ENCODE measurements at regions not wholly inside any gene's neighbourhood (a gene's known extent, or its start where the extent isn't known, plus 50 kb on each side); places are given as distances from the start of the nearest gene placed in this dataset.

- no peak for DNase-seq (ENCODE audit: low read depth)
These were observed 259.5 kb downstream of the BRD1 start for GRCh38 chr22:49567899-49568750.

DNA sequence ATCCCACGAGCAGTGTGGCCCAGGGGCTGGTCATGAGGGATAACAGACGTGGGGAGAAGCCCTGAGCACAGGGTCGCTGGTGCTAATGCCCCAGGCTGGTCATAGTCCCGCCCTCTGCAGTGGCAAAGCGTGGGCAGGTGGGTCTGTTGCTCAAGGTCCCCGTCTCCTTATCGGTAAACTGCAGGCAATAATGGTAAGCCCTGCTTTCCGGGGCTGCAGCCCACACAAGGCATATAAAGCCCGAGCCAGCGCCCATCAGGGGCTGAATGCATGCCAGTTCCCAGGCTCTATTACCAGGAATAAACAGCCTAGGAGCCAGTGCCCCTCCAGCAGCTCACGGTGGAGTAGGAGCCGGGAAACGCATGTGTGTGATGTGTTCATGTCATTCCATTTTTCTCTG lies 261.0 kb downstream of the BRD1 start:
- no peak for DNase-seq (ENCODE audit: low read depth)

- DNase-seq (ENCODE audit: low read depth): no peak
These were observed 261.5 kb downstream of the BRD1 start for GRCh38 chr22:49566141-49566541.

- no peak for DNase-seq (ENCODE audit: low read depth)
These were observed 262.2 kb downstream of the BRD1 start for GRCh38 chr22:49565516-49565855.

DNA sequence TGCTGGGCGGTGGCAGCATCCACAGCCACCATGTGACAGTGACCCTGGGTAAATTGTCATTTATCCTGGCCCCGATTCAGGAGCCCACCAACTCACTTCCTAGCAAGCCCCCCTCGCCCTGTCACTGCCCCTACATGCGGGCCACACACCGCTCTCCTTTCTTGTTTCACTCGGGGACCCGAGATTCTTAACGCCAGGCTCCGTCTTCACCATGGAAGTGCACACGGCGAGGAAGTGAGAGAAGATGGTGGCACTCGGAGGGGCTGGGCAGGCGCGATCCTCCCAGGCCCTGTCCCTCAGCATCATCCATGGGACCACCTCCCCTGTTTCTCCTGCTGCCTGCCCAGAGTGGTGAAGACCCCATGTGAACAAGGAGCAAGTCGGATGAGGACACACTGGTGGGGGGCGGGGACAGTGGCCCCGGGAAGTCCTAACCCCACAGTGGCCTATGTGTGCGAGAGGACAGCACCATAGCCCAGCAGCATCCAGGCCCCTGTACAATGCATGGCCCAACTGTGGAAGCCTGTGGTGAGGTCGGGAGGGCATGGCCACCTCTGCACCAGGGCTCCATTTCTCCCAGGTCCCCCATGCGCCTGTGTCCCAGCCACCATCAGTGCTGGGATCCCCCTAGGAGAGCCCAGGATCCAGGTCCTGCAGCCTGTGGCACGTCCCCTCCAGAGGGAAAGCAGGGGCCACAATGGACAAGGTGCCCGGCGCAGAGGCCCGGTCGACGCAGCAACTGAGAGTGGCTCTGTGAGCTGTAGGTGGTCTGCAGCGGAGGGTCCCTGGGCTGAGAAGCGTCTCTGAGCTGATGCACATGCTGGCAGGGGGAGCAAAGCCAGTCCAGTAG lies 262.8 kb downstream of the BRD1 start:
- no peak for DNase-seq (ENCODE audit: low read depth)

DNA sequence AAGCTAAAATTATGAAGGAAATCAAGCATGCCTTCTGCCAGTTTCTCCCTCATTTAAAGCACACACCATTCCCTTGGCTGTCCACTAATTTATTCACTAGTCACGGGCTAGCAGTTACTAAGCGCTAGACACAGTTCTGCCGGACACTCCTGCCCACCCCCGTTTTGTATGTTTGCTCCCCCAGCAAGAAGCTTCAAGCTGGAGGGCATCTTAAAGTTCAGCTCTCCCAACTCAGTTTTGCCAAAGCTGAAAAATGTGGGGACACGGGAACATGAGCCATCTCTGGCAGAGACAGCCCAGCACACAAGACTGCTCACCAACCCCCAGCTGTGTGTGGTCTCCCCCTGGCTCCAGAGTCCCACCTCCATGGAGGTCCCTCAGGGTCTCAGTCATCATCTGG lies 263.6 kb downstream of the BRD1 start:
- no peak for DNase-seq (ENCODE audit: low read depth)

DNA sequence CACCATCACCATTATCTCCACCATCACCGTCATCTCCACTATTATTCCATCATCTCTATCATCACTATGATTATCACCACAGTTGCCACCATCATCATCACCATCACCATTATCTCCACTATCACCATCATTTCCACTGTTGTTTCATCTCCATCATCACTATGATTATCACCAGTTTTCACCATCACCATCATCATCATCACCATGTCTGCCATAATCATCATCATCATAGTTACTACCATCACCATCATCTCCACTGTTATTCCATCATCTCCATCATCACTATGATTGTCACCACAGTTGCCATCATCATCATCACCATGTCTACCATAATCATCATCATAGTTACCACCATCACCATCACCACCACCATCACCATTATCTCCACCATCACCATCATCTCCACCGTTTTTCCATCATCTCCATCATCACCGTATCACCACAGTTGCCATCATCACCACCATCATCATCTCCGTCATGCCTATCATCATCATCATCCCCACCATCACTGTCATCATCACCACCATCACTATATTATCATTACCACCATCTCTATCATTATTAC lies 264.9 kb downstream of the BRD1 start:
- DNase-seq (ENCODE audit: low read depth): no peak

GRCh38 chr22:49561976-49562375 lies 265.7 kb downstream of the BRD1 start:
- DNase-seq (ENCODE audit: low read depth): no peak

GRCh38 chr22:49561338-49561737 lies 266.3 kb downstream of the BRD1 start:
- no peak for DNase-seq (ENCODE audit: low read depth)

GRCh38 chr22:49555526-49555925 lies 272.1 kb downstream of the BRD1 start:
- DNase-seq (ENCODE audit: low read depth): no peak

DNA sequence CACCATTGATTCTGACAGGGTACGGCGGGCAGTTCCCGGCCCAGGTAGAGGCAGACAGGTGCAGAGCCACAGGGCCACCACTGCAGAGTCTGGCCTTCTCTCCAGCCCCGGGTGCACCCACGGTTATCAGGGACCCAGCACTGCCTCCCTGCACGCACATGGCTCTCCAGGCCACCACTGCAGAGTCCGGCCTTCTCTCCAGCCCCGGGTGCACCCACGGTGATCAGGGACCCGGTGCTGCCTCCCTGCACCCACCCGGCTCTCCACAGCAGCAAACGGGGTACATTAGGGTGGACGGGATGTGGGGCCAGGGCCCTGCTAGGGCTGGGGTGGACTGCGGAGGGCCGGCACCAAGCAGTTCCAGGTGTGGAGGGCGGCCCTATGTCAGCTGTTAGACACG lies 272.9 kb downstream of the BRD1 start:
- DNase-seq (ENCODE audit: low read depth): no peak

DNA sequence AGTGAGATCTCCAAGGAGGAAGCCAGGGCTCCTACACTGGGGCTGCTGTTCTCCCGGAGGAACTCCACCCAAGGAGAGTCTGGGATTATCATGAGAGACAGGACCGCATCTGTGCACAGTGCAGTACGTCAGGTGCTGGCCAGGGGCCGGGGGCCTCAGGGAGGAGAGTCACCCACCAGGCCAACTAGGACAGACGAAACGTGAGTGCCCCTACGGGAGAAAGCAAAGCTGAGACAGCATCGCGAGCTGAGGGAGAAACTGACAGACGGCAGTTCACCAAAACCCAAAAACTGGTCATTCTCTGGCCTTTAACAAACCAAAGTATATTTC lies 273.4 kb downstream of the BRD1 start:
- DNase-seq (ENCODE audit: low read depth): no peak

- no peak for DNase-seq (ENCODE audit: low read depth)
These were observed 274.0 kb downstream of the BRD1 start for GRCh38 chr22:49553518-49554295.

DNA sequence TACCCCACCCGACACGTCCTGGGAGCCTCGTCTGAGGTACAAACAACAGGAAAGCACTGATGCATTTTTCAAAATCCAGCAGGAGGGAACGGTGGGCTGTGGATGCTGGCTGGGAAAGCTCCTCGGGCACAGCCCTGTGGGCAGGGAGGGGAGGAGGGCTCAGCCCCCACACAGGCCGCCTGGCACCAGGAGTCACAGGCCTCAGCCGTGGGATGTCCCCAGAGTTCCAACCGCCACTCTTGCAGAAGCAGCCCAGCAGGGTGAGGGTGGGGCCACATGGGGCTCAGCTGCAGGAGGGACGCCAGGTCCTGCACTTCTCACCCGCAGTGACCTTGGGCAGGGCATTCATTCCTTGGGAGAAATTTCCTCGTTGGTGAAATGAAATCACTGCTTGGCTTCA lies 274.6 kb downstream of the BRD1 start:
- no peak for DNase-seq (ENCODE audit: low read depth)

DNA sequence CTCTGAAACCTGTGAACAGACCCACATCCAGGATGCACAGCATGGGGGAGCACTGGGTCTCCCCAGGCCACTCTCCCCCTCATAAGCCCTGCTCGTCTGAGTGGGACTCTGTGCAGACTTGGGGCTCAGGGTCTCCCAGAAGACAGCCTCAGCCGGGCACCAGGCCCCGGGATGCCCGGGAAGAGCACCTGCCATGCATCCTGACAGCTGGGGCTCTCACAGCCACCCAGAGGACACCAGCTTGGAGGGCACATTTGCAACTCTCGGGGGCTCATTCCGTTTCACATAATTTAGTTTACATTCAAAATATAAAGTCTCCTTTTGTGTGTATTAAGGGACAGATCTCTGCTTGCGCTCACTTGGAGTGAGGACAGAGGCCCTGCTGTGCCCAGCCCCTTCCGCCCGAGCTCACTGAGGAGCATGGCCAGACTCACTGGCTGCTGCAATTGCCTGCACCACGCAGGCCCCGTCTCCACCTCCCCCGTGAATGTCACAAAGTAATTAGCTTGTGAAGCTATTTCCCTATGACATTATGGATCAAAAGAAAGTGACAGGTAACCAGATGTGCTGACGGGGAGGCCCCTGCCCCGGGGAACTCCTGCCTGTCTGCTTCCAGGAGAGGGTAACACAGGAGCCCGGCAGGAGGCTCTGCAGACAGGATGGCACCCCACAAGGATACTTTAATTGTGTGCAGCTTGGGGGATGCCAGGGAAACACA lies 275.6 kb downstream of the BRD1 start:
- DNase-seq (ENCODE audit: low read depth): no peak

DNA sequence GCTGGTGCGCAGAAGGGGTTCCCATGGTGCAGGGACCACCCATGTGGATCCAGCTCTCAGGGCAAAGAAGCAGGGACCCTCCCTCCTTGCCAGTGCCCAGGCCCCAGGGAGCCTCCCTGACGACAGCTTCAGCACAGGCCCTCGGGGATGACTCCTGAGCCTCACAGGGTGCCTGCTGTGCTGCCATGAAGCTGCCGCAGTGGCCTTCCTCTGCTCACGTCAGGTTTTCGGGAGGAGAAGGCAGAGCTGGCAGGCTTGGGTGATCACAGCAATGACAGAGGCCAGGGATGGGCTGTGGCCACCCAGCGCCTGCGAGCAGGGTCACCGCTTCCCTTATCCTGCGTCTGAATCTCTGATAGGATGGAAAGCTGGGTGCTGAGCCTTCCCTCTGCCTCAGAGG lies 276.2 kb downstream of the BRD1 start:
- DNase-seq (ENCODE audit: low read depth): no peak

GRCh38 chr22:49550766-49551362 lies 276.8 kb downstream of the BRD1 start:
- no peak for DNase-seq (ENCODE audit: low read depth)

DNA sequence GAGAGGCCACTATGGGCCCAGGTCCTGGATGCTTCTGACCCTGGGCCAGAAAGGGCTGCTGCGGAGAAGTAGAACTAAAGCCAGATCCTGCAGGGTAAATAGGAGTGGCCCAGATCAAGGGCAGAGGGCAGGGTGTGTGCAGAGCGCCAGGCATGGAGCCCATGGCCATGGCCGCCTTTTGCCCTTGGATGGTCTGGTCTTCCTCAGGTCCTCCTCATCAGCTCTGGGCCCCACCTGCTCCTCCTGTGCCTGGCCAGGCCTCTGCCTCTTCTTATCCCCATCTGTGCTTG lies 277.6 kb downstream of the BRD1 start:
- no peak for DNase-seq (ENCODE audit: low read depth)

- no peak for DNase-seq (ENCODE audit: low read depth)
These were observed 278.2 kb downstream of the BRD1 start for GRCh38 chr22:49549256-49550140.

GRCh38 chr22:49548356-49549202 lies 279.1 kb downstream of the BRD1 start:
- DNase-seq (ENCODE audit: low read depth): no peak

Data from non-pigmented ciliary epithelial cell (primary cell).